AG04449 (cell line): ENCODE measurements at regions not wholly inside any gene's neighbourhood (a gene's known extent, or its start where the extent isn't known, plus 50 kb on each side); places are given as distances from the start of the nearest gene placed in this dataset.

ENCODE experiments used
- CTCF ChIA-PET: fragments of 350-600 bp; formaldehyde crosslinking; extraction: SDS; loops from one replicate; lab custom pipeline; 2021; ENCODE audit warnings: antibody characterized with exemption; lab: Yijun Ruan, JAX
- POLR2A ChIA-PET: fragments of 400-600, 350-600 bp; formaldehyde crosslinking; extraction: SDS; loops from one replicate; lab custom pipeline; 2020; ENCODE audit warnings: antibody characterized with exemption, inconsistent platforms; lab: Yijun Ruan, JAX
- DNase-seq: peaks from one replicate; pipeline ENCODE4 v3.0.0-alpha.2; 2010; ENCODE audit warnings: low read depth, low spot score
- H3K4me3 ChIP-seq: 2 replicates; pipeline ENCODE4 v1.5.1; 2011; ENCODE audit warnings: low read depth, mild to moderate bottlenecking, control low read depth, low read length
- TF ChIP-seq, protein P1 (sequence below): IDR thresholded peaks from one replicate; pipeline ENCODE4 v1.5.1; 2011; ENCODE audit warnings: mild to moderate bottlenecking, moderate library complexity, low read length, control low read depth, inconsistent platforms; ENCODE audit not compliant: insufficient read depth; ENCODE audit errors: missing control alignments

DNA sequence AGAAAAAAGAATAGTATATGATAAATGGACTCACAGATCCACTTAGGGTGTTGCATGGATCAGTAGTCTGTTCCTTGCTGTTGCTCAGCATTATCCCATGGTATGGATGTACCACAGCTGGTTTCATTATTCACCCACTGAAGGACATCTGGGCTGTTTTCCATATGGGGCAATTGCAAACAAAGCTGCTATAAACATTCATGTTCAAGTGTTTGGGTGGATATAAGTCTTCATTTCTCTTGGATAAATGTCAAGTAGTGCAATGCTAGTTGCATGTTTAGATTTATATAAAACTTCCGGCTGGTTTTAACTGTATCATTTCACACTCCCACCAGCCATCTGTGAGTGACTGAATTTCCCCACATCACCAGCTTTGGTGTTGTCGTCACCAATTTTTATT is 137.7 kb downstream of the ASB7 start:
- CTCF ChIA-PET = no interaction called here

DNA sequence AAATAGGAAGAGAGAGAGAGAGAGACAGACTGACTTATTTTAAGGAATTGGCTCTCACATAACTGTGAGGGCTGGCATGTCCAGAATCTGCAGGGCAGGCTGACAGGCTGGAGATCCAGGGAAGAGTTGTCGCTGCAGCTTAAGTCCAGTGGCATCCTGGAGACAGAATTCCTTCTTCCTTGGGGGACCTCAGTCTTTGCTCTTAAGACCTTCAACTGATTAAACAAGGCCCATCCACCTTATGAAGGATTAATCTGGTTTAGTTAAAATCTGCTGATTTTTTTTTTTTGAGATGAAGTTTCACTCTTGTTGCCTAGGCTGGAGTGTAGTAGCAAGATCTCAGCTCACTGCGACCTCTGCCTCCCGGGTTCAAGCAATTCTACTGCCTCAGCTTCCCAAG is 128.0 kb upstream of the ALDH1A3 start:
- TF ChIP-seq, protein P1, sequence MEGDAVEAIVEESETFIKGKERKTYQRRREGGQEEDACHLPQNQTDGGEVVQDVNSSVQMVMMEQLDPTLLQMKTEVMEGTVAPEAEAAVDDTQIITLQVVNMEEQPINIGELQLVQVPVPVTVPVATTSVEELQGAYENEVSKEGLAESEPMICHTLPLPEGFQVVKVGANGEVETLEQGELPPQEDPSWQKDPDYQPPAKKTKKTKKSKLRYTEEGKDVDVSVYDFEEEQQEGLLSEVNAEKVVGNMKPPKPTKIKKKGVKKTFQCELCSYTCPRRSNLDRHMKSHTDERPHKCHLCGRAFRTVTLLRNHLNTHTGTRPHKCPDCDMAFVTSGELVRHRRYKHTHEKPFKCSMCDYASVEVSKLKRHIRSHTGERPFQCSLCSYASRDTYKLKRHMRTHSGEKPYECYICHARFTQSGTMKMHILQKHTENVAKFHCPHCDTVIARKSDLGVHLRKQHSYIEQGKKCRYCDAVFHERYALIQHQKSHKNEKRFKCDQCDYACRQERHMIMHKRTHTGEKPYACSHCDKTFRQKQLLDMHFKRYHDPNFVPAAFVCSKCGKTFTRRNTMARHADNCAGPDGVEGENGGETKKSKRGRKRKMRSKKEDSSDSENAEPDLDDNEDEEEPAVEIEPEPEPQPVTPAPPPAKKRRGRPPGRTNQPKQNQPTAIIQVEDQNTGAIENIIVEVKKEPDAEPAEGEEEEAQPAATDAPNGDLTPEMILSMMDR = no peak
- ChIA-PET POLR2A (no interaction called here), CTCF (no interaction called here)

More for the DNA sequence above, 137.7 kb downstream of the ASB7 start:
- DNase-seq = no peak
- no peak overlapping the region for H3K4me3 ChIP-seq
- POLR2A ChIA-PET = no interaction called here
- TF ChIP-seq, protein P1 = no peak

DNA sequence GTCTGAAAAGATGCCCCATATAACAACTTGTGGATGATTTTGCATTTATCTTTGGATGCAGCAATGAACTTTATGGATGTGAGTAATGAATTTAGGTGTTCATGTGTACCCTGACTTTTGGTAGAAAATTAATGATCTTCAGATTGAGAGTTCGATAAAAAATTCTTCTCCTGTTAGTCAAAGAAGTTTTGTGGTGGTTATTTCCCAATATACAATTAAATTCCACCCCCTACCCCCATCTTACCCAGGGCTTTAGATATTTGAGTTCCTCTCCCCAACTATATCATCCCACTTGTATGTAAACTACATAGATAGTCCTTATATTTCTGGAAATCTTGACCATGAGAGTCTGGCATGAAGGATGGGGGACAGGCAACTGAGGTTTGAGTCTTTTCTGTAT is 126.1 kb upstream of the ALDH1A3 start:
- TF ChIP-seq, protein P1 = no peak
- POLR2A ChIA-PET = no interaction called here
- CTCF ChIA-PET = interaction anchor here (1.3 kb wide), 1 partner anchor 15 kb away, joined by 4 read pairs; no protein-coding TSS in a partner anchor
- no peak for DNase-seq
- H3K4me3 ChIP-seq = no peak overlapping the region

More for the DNA sequence above, 128.0 kb upstream of the ALDH1A3 start:
- no peak for DNase-seq
- no peak overlapping the region for H3K4me3 ChIP-seq

DNA sequence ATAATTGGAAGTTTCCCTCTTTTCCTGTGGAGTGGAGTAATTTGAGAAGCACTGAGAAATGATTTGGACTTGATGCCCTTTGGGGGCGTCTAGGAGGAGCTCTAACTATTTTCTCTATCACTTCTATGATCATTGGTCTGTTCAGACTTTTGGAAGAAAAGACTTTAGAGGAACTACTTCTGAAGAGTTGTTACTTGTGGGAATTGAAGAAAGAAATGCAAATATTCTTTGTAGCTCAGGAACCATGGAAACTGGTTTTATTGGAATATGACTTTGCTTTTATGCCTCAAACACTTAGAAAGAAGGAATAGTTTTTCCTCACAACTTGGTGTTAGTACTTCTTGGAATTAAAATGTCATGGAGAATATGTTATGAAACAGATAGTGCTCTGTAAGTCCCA is 122.0 kb upstream of the ALDH1A3 start:
- CTCF ChIA-PET = interaction anchor here (0.7 kb wide), 1 partner anchor 10 kb away, joined by 3 read pairs; no protein-coding TSS in a partner anchor
- no peak overlapping the region for H3K4me3 ChIP-seq
- no peak for DNase-seq
- POLR2A ChIA-PET = no interaction called here
- TF ChIP-seq, protein P1 = no peak

DNA sequence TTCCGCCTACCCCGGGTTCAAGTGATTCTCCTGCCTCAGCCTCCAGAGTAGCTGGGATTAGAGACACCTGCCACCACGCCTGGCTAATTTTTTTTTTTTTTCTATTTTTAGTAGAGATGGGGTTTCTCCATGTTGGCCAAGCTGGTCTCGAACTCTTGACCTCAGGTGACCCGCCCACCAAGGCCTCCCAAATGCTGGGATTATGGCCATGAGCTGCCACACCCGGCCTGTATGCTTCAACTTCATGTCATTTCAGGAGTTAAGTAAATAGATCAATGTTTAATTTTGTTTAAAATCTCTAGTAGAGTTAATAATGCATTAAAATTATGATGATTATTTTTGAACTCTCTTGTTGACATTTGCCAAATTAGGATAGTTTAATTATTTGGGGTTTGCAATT is 121.1 kb upstream of the ALDH1A3 start:
- ChIA-PET POLR2A (no interaction called here), CTCF (interaction anchor here (1.4 to 3.1 kb wide), 2 partner anchors 87 to 249 kb away, joined by 3 to 10 read pairs; no protein-coding TSS in a partner anchor)
- no peak overlapping the region for H3K4me3 ChIP-seq
- no peak for DNase-seq
- TF ChIP-seq, protein P1 = no peak

DNA sequence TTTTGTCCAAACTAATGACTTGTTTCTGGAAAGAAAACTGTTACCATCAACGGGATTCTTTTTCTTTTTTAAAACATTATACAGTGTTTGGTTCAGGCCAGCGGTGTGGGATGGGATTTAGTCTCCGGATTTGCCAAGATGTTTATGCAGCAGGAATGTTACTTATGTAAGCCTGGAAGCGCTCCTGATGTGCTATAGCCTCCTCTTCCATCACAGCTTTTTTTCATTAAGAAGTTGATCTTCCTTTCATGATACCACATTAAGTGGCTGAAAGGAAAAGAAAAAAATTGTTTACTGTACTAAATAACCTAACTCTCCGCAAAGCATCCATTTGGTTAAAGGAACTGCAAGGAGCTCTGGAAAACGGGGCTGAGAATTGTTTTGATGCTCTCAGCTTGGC is 120.5 kb upstream of the ALDH1A3 start:
- DNase-seq = peak; percentile 50
- CTCF ChIA-PET = interaction anchor here (0.9 to 3.1 kb wide), 5 partner anchors 87 to 256 kb away, joined by 3 to 10 read pairs (median 3); no protein-coding TSS in a partner anchor
- H3K4me3 ChIP-seq = peak overlapping the region; percentile 26
- TF ChIP-seq, protein P1 = no peak
- POLR2A ChIA-PET = no interaction called here
